ENCODE measurements at regions not wholly inside any gene's neighbourhood (a gene's known extent, or its start where the extent isn't known, plus 50 kb on each side); places are given as distances from the start of the nearest gene placed in this dataset.

- TF ChIP-seq CTCF (IDR thresholded peaks at IDR 0.05; ENCODE audit: insufficient read depth, low read depth, low read length) (no peak), EZH2 (IDR thresholded peaks at IDR 0.05; ENCODE audit: insufficient read depth, low read length) (no peak)
Observed at GRCh38 chr13:50609011-50609410, 234.5 kb downstream of the DLEU7 start.

Measured in astrocyte (in vitro differentiated cells and primary cell).